HG02798 (cell line): ENCODE measurements at regions not wholly inside any gene's neighbourhood (a gene's known extent, or its start where the extent isn't known, plus 50 kb on each side); places are given as distances from the start of the nearest gene placed in this dataset.

Experiments
- ATAC-seq: cut with Tn5 transposase; IDR thresholded peaks from one replicate; pipeline ENCODE4 v1.9.1; 2021; ENCODE audit warnings: mild to moderate bottlenecking; ENCODE audit not compliant: unreplicated experiment, poor library complexity

- ATAC-seq, result no peak
These were observed 396.6 kb upstream of the TMCO5A start for GRCh38 chr15:37537802-37538201.

GRCh38 chr15:37548116-37548515 is 386.3 kb upstream of the TMCO5A start:
- ATAC-seq, result no peak

- no peak for ATAC-seq
These were observed 383.9 kb upstream of the TMCO5A start for GRCh38 chr15:37550360-37551024.

GRCh38 chr15:37572401-37572800 is 362.0 kb upstream of the TMCO5A start:
- no peak for ATAC-seq

GRCh38 chr15:37574985-37575384 is 359.5 kb upstream of the TMCO5A start:
- no peak for ATAC-seq

GRCh38 chr15:37576952-37577351 is 357.5 kb upstream of the TMCO5A start:
- no peak for ATAC-seq

GRCh38 chr15:37581866-37582532 is 352.4 kb upstream of the TMCO5A start:
- no peak for ATAC-seq

- ATAC-seq, result no peak
These were observed 351.6 kb upstream of the TMCO5A start for GRCh38 chr15:37582852-37583251.

GRCh38 chr15:37586011-37586583 is 348.3 kb upstream of the TMCO5A start:
- ATAC-seq, result no peak

- ATAC-seq, result no peak
These were observed 347.5 kb upstream of the TMCO5A start for GRCh38 chr15:37586976-37587375.

- ATAC-seq, result no peak
These were observed 340.0 kb upstream of the TMCO5A start for GRCh38 chr15:37594417-37594816.

GRCh38 chr15:37595426-37595970 is 338.9 kb upstream of the TMCO5A start:
- no peak for ATAC-seq

- ATAC-seq, result no peak
These were observed 335.3 kb upstream of the TMCO5A start for GRCh38 chr15:37599156-37599555.

GRCh38 chr15:37616215-37616614 is 318.2 kb upstream of the TMCO5A start:
- no peak for ATAC-seq

GRCh38 chr15:37618353-37618752 is 316.1 kb upstream of the TMCO5A start:
- no peak for ATAC-seq

- ATAC-seq, result no peak
These were observed 314.9 kb upstream of the TMCO5A start for GRCh38 chr15:37619358-37620042.

- ATAC-seq, result no peak
These were observed 308.9 kb upstream of the TMCO5A start for GRCh38 chr15:37625576-37625975.

GRCh38 chr15:37628507-37628906 is 305.9 kb upstream of the TMCO5A start:
- no peak for ATAC-seq

- no peak for ATAC-seq
These were observed 297.7 kb upstream of the TMCO5A start for GRCh38 chr15:37636736-37637135.

GRCh38 chr15:37638116-37638515 is 296.3 kb upstream of the TMCO5A start:
- ATAC-seq, result no peak

- no peak for ATAC-seq
These were observed 295.7 kb upstream of the TMCO5A start for GRCh38 chr15:37638691-37639090.
